HepG2 (cell line): ENCODE measurements at regions not wholly inside any gene's neighbourhood (a gene's known extent, or its start where the extent isn't known, plus 50 kb on each side); places are given as distances from the start of the nearest gene placed in this dataset.

Source experiments
- ATAC-seq: fragments of 200-7000 bp; cut with Tn5 transposase; 3 replicates; pipeline ENCODE4 v1.9.1; 2020; ENCODE audit warnings: mild to moderate bottlenecking, moderate library complexity
- BruUV-seq: library from RNA; stranded (reverse); fragments of 400-500 nt; replicated peaks from 2 replicates; lab custom pipeline; 2021; lab: Mats Ljungman, UMichigan
- CTCF ChIA-PET: fragments of 300-600 bp; formaldehyde crosslinking; extraction: SDS; loops from one replicate; lab custom pipeline; 2021; ENCODE audit warnings: low total read pairs, inconsistent platforms, low intra/inter-chr PET ratio; lab: Yijun Ruan, JAX
- POLR2A ChIA-PET: fragments of 350-600 bp; sonication (Branson Sonifier 250); formaldehyde crosslinking; loops from one replicate; lab custom pipeline; 2020; ENCODE audit warnings: antibody characterized with exemption, inconsistent platforms; lab: Yijun Ruan, JAX
- DNase-seq: peaks from one replicate; pipeline ENCODE4 v3.0.0-alpha.2; 2015; ENCODE audit warnings: low spot score
- FAIRE-seq: peaks from 3 replicates; lab custom pipeline; 2011; peaks lifted over from hg19 to GRCh38; lab: Jason Lieb, UNC
- H2AFZ ChIP-seq: one replicate; pipeline ENCODE4 v1.6.1; 2011; ENCODE audit warnings: low read length, inconsistent platforms
- H3K27ac ChIP-seq: fragments of 300-600 bp; 3 replicates; pipeline ENCODE4 v1.8.0; 2011; ENCODE audit warnings: mixed run types, mild to moderate bottlenecking, mixed read lengths, low read length, inconsistent platforms; ENCODE audit not compliant: insufficient read depth; ENCODE audit errors: extremely low read length
- H3K27me3 ChIP-seq, 2 experiments: fragments of 200-600 bp in 1 of 2; 2 replicates in 1 of 2; 3 replicates in 1 of 2; pipeline versions ENCODE4 v1.6.0 to v1.8.0; 2011; ENCODE audit warnings: low read length in 2 of 2, mild to moderate bottlenecking in 2 of 2, moderate library complexity in 2 of 2, inconsistent platforms in 1 of 2; ENCODE audit not compliant: insufficient read depth in 2 of 2, control insufficient read depth in 1 of 2
- H3K36me3 ChIP-seq, 2 experiments: fragments of 200-600 bp in 1 of 2; replicated peaks in 1 of 2; 2 replicates in 1 of 2; 3 replicates in 1 of 2; pipeline versions ENCODE4 v1.5.1 to v1.8.0; 2011; ENCODE audit warnings: low read length in 2 of 2, inconsistent platforms in 1 of 2; ENCODE audit not compliant: insufficient read depth in 2 of 2, control insufficient read depth in 1 of 2
- H3K4me1 ChIP-seq: 2 replicates; pipeline ENCODE4 v1.5.1; 2012; ENCODE audit warnings: low read length, inconsistent platforms; ENCODE audit not compliant: insufficient read depth
- H3K4me2 ChIP-seq: 2 replicates; pipeline ENCODE4 v1.6.0; 2011; ENCODE audit warnings: low read depth, low read length, inconsistent platforms
- H3K4me3 ChIP-seq, 3 experiments: fragments of 200-600 bp in 1 of 3; sonication (generic), shearing (Covaris generic) in 1 of 3; replicated peaks in 1 of 3; 2 replicates each; pipeline ENCODE4 v1.5.1; 2011 to 2016; ENCODE audit warnings: low read length in 3 of 3, inconsistent platforms in 2 of 3, low read depth in 2 of 3, mild to moderate bottlenecking in 2 of 3, control low read depth in 1 of 3, mixed read lengths in 1 of 3; ENCODE audit not compliant: insufficient read depth in 1 of 3
- H3K79me2 ChIP-seq: one replicate; pipeline ENCODE4 v1.6.1; 2011; ENCODE audit warnings: low read length, inconsistent platforms; ENCODE audit not compliant: insufficient read depth
- H3K9ac ChIP-seq: 2 replicates; pipeline ENCODE4 v1.6.0; 2011; ENCODE audit warnings: mild to moderate bottlenecking, low read depth, low read length, inconsistent platforms; ENCODE audit not compliant: insufficient read depth
- H3K9me3 ChIP-seq: 2 replicates; pipeline ENCODE4 v1.5.1; 2012; ENCODE audit warnings: mild to moderate bottlenecking, low read length
- H4K20me1 ChIP-seq: 2 replicates; pipeline ENCODE4 v1.6.0; 2011; ENCODE audit warnings: inconsistent platforms, mild to moderate bottlenecking, low read length, moderate library complexity; ENCODE audit not compliant: insufficient read depth
- ARNTL ChIP-seq: sonication (generic); formaldehyde crosslinking; IDR thresholded peaks from 2 replicates; pipeline ENCODE4 v1.4.0; 2020; ENCODE audit warnings: mild to moderate bottlenecking, missing genetic modification reagents
- CBFB ChIP-seq: sonication (generic); formaldehyde crosslinking; IDR thresholded peaks from 2 replicates; pipeline ENCODE4 v1.4.0; 2020; ENCODE audit warnings: missing genetic modification reagents
- CCDC6 ChIP-seq: sonication (generic); formaldehyde crosslinking; IDR thresholded peaks from 2 replicates; pipeline ENCODE4 v1.8.1; 2022; ENCODE audit warnings: mild to moderate bottlenecking, missing genetic modification reagents, moderate library complexity
- DMAP1 ChIP-seq: IDR thresholded peaks from 2 replicates; pipeline ENCODE4 v1.6.1; 2016
- JARID2 ChIP-seq: sonication (generic); formaldehyde crosslinking; IDR thresholded peaks from 2 replicates; pipeline ENCODE4 v1.8.1; 2023; ENCODE audit warnings: missing genetic modification reagents, inconsistent platforms; ENCODE audit not compliant: insufficient replicate concordance
- NCOA5 ChIP-seq: sonication (generic); formaldehyde crosslinking; IDR thresholded peaks from 2 replicates; pipeline ENCODE4 v1.4.0; 2020; ENCODE audit warnings: missing genetic modification reagents
- NR1H2 ChIP-seq: sonication (generic); formaldehyde crosslinking; IDR thresholded peaks from 2 replicates; pipeline ENCODE4 v1.8.1; 2022; ENCODE audit warnings: low read depth, missing genetic modification reagents, borderline replicate concordance
- PHB2 ChIP-seq: fragments of 450-650 bp; IDR thresholded peaks from 2 replicates; pipeline ENCODE4 v1.6.1; 2018; ENCODE audit not compliant: partially characterized antibody
- PREB ChIP-seq: sonication (generic); formaldehyde crosslinking; IDR thresholded peaks from 2 replicates; pipeline ENCODE4 v1.4.0; 2020; ENCODE audit warnings: missing genetic modification reagents
- RAD51 ChIP-seq: fragments of 450-650 bp; IDR thresholded peaks from 2 replicates; pipeline ENCODE4 v1.6.1; 2016; ENCODE audit warnings: borderline replicate concordance
- ZBTB1 ChIP-seq: sonication (generic); formaldehyde crosslinking; IDR thresholded peaks from 2 replicates; pipeline ENCODE4 v1.4.0; 2020; ENCODE audit warnings: missing genetic modification reagents, borderline replicate concordance
- ZBTB33 ChIP-seq: sonication (generic); formaldehyde crosslinking; IDR thresholded peaks from 2 replicates; pipeline ENCODE4 v1.4.0; 2020; ENCODE audit warnings: missing genetic modification reagents
- ZNF768 ChIP-seq: sonication (generic); formaldehyde crosslinking; IDR thresholded peaks from 2 replicates; pipeline ENCODE4 v1.4.0; 2020; ENCODE audit warnings: missing genetic modification reagents
- ZNF777 ChIP-seq: sonication (generic); formaldehyde crosslinking; IDR thresholded peaks from 2 replicates; pipeline ENCODE4 v1.4.0; 2020; ENCODE audit warnings: missing genetic modification reagents
- WGBS: methylation state at CpG from one replicate; pipeline ENCODE4 v1.1.6; 2017; ENCODE audit warnings: low lambda C conversion rate; 5-methylcytosine and 5-hydroxymethylcytosine counted together
- in situ Hi-C: cut with HindIII; loops from 2 replicates; pipeline ENCODE4 v1.10.0; 2017; ENCODE audit warnings: low pct_unique_long_range_greater_than_20kb; ENCODE audit not compliant: extremely low pct_ligation_motif_present
- intact Hi-C: fragments of 100-400 bp; cut with micrococcal nuclease; formaldehyde crosslinking; loops from one replicate; pipeline ENCODE4 v1.10.0; 2022; ENCODE audit not compliant: unreplicated experiment
- TF ChIP-seq, protein P1 (sequence below): sonication (generic); formaldehyde crosslinking; IDR thresholded peaks from 2 replicates; pipeline ENCODE4 v1.4.0; 2020; ENCODE audit warnings: missing genetic modification reagents

DNA sequence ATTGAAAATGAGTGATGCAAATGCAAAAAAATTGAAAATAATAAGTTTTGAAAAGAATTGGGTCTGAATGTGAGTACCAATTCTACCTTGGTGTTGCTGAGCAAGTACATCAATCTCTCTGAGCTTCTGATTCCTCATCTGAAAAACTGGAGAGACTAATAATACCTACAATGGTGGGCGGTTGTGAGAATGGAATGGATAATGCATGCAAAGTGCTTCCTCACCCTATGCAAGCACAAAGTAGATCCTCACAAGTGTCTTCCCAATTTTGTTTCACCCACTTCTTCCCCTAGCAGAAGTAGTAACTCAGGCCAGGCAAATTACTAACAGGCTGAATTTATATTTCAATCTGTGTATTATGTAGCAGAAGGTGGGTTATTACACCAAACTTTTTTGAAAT, 191.7 kb upstream of the PIK3C3 start:
- H3K9me3 ChIP-seq = no peaks in the 10 kb centered on the region
- no TSS peak for BruUV-seq
- POLR2A ChIA-PET = no interaction called here
- in situ Hi-C loops (loop anchor here (10.0 kb wide), 1 partner anchor 141 kb away; no protein-coding TSS in a partner anchor), intact Hi-C loops (no loop called here)
- ATAC-seq (no peak), FAIRE-seq (no peak), DNase-seq (no peak)
- no peak overlapping the region for H2AFZ ChIP-seq
- 7% methylated on average over 1 of the region's 1 CpG for WGBS
- no peaks in the 10 kb centered on the region for H4K20me1 ChIP-seq
- no peak overlapping the region for H3K9ac ChIP-seq
- H3K27ac ChIP-seq = no peak overlapping the region
- H3K4me2 ChIP-seq = no peak overlapping the region
- no peak overlapping the region for H3K4me3 ChIP-seq
- H3K4me1 ChIP-seq = no peaks in the 10 kb centered on the region
- no peaks in the 10 kb centered on the region for H3K36me3 ChIP-seq
- CTCF ChIA-PET = no interaction called here
- no peaks in the 10 kb centered on the region for H3K79me2 ChIP-seq
- no peaks in the 10 kb centered on the region for H3K27me3 ChIP-seq
- TF ChIP-seq ARNTL (CRISPR knock-in tag) = no peak
- no peak for TF ChIP-seq RAD51
- no peak for TF ChIP-seq ZNF777
- TF ChIP-seq JARID2 (CRISPR knock-in tag) = no peak
- no peak for TF ChIP-seq PREB (CRISPR knock-in tag)
- TF ChIP-seq NR1H2 = no peak
- no peak for TF ChIP-seq CBFB (CRISPR knock-in tag)
- no peak for TF ChIP-seq NCOA5
- TF ChIP-seq, protein P1, sequence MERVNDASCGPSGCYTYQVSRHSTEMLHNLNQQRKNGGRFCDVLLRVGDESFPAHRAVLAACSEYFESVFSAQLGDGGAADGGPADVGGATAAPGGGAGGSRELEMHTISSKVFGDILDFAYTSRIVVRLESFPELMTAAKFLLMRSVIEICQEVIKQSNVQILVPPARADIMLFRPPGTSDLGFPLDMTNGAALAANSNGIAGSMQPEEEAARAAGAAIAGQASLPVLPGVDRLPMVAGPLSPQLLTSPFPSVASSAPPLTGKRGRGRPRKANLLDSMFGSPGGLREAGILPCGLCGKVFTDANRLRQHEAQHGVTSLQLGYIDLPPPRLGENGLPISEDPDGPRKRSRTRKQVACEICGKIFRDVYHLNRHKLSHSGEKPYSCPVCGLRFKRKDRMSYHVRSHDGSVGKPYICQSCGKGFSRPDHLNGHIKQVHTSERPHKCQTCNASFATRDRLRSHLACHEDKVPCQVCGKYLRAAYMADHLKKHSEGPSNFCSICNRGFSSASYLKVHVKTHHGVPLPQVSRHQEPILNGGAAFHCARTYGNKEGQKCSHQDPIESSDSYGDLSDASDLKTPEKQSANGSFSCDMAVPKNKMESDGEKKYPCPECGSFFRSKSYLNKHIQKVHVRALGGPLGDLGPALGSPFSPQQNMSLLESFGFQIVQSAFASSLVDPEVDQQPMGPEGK (CRISPR knock-in tag) = no peak
- no peak for TF ChIP-seq ZBTB33 (CRISPR knock-in tag)
- TF ChIP-seq ZNF768 = no peak
- no peak for TF ChIP-seq CCDC6 (CRISPR knock-in tag)
- no peak for TF ChIP-seq ZBTB1 (CRISPR knock-in tag)
- no peak for TF ChIP-seq PHB2
- no peak for TF ChIP-seq DMAP1 (CRISPR knock-in tag)
